Peyer's patch (tissue), 4 donors: ENCODE measurements at regions not wholly inside any gene's neighbourhood (a gene's known extent, or its start where the extent isn't known, plus 50 kb on each side); places are given as distances from the start of the nearest gene placed in this dataset.

ENCODE experiments used
- POLR2A ChIP-seq, 2 donors: fragments of 450-650 bp; IDR thresholded peaks; one replicate each; pipeline ENCODE4 v1.5.1; 2017; ENCODE audit warnings: antibody characterized with exemption in 2 of 2, mild to moderate bottlenecking in 2 of 2, moderate library complexity in 2 of 2
- TF ChIP-seq, protein P1 (sequence below), 6 experiments: fragments of 450-650 bp in 4 of 6; fragments of 200-600 bp in 2 of 6; sonication (generic) in 1 of 6; IDR thresholded peaks; one replicate each; pipeline ENCODE4 v1.5.1; 2017 to 2019; ENCODE audit warnings: antibody characterized with exemption in 6 of 6, mild to moderate bottlenecking in 3 of 6, moderate library complexity in 1 of 6

DNA sequence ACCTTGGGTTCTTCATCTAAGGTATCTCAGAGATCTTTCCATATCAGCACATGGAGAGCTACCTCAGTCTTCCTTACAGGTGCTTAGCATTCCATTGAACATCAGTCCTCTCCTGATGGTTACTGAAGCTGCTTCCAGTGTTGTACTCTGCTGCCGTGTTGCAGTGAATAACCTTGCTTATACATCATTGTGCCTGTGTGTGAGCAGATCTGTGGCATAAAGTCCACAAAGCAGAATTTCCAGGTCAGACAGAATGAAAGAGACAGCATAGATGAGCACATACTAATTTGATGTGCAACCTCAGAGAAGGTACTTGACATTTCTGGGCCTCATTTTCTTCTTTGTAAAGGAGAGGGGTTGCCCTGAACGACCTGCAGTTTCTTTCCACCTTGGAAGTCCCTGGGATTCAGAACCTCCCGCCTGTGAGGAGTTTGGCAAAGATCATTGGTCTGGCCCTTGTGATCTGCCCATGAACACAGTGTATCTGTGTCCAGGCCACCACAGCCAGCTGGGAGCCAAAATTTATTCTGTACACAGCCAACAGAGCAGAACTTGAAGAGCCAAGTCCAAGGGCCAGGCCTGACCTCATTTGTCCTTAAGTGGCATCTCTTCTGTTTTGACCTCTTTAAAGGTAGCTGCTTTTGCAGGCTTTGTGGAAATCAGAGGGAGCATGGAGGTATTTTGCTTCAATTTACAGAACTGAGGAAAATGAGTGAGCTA lies 57.2 kb upstream of the SLC7A14 start:
- TF ChIP-seq, protein P1, sequence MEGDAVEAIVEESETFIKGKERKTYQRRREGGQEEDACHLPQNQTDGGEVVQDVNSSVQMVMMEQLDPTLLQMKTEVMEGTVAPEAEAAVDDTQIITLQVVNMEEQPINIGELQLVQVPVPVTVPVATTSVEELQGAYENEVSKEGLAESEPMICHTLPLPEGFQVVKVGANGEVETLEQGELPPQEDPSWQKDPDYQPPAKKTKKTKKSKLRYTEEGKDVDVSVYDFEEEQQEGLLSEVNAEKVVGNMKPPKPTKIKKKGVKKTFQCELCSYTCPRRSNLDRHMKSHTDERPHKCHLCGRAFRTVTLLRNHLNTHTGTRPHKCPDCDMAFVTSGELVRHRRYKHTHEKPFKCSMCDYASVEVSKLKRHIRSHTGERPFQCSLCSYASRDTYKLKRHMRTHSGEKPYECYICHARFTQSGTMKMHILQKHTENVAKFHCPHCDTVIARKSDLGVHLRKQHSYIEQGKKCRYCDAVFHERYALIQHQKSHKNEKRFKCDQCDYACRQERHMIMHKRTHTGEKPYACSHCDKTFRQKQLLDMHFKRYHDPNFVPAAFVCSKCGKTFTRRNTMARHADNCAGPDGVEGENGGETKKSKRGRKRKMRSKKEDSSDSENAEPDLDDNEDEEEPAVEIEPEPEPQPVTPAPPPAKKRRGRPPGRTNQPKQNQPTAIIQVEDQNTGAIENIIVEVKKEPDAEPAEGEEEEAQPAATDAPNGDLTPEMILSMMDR (IDR thresholded peaks at IDR 0.05), result no peak
- TF ChIP-seq POLR2A (IDR thresholded peaks at IDR 0.05), result no peak
